ENCODE measurements at regions not wholly inside any gene's neighbourhood (a gene's known extent, or its start where the extent isn't known, plus 50 kb on each side); places are given as distances from the start of the nearest gene placed in this dataset.

- no peak for TF ChIP-seq CTCF (IDR thresholded peaks at IDR 0.05)
- no peak for TF ChIP-seq POLR2A (IDR thresholded peaks at IDR 0.05)
Measured at GRCh38 chr3:18946524-18946923, 201.8 kb upstream of the KCNH8 start.

Data from adrenal gland (tissue), 5 donors.